Keratinocyte (primary cell): ENCODE measurements at regions not wholly inside any gene's neighbourhood (a gene's known extent, or its start where the extent isn't known, plus 50 kb on each side); places are given as distances from the start of the nearest gene placed in this dataset.

Experiments used
- DNase-seq: peaks from one replicate; pipeline ENCODE4 v3.0.0-alpha.2; 2011; ENCODE audit warnings: low read depth, missing footprints, low spot score
- FAIRE-seq: peaks from 2 replicates; lab custom pipeline; 2011; peaks lifted over from hg19 to GRCh38; lab: Jason Lieb, UNC
- H2AFZ ChIP-seq: 2 replicates; pipeline ENCODE4 v1.6.0; 2012; ENCODE audit warnings: low read length, control low read depth, inconsistent platforms; ENCODE audit not compliant: control insufficient read depth
- H3K27ac ChIP-seq: 2 replicates; pipeline ENCODE4 v1.5.1; 2011; ENCODE audit warnings: low read length; ENCODE audit not compliant: control insufficient read depth, insufficient read depth
- H3K27me3 ChIP-seq: 3 replicates; pipeline ENCODE4 v1.6.0; 2011; ENCODE audit warnings: low read length; ENCODE audit not compliant: control insufficient read depth, insufficient read depth; ENCODE audit errors: extremely low read depth
- H3K36me3 ChIP-seq, 2 experiments: 2 replicates in 1 of 2; 3 replicates in 1 of 2; pipeline ENCODE4 v1.5.1; 2011; ENCODE audit warnings: low read length in 2 of 2, mild to moderate bottlenecking in 1 of 2; ENCODE audit not compliant: control insufficient read depth in 2 of 2, insufficient read depth in 2 of 2; ENCODE audit errors: extremely low read depth in 1 of 2
- H3K4me1 ChIP-seq: 3 replicates; pipeline ENCODE4 v1.5.1; 2011; ENCODE audit warnings: low read length; ENCODE audit not compliant: control insufficient read depth, insufficient read depth; ENCODE audit errors: extremely low read depth
- H3K4me2 ChIP-seq: 3 replicates; pipeline ENCODE4 v1.6.0; 2011; ENCODE audit warnings: low read depth, low read length; ENCODE audit not compliant: control insufficient read depth, insufficient read depth; ENCODE audit errors: extremely low read depth
- H3K4me3 ChIP-seq, 3 experiments: fragments of 200-600 bp in 1 of 3; sonication (generic) in 1 of 3; 2 replicates in 2 of 3; 3 replicates in 1 of 3; pipeline ENCODE4 v1.5.1; 2011 to 2016; ENCODE audit warnings: low read length in 3 of 3, mild to moderate bottlenecking in 3 of 3, control low read depth in 2 of 3, inconsistent platforms in 1 of 3, low read depth in 1 of 3, mixed read lengths in 1 of 3, mixed run types in 1 of 3, moderate library complexity in 1 of 3; ENCODE audit not compliant: control insufficient read depth in 2 of 3, insufficient read depth in 2 of 3; ENCODE audit errors: extremely low read depth in 1 of 3
- H3K79me2 ChIP-seq: 2 replicates; pipeline ENCODE4 v1.6.0; 2012; ENCODE audit warnings: low read length; ENCODE audit not compliant: control insufficient read depth, insufficient read depth
- H3K9ac ChIP-seq: 3 replicates; pipeline ENCODE4 v1.6.0; 2011; ENCODE audit warnings: low read length; ENCODE audit not compliant: control insufficient read depth, insufficient read depth; ENCODE audit errors: extremely low read depth
- H3K9me1 ChIP-seq: 3 replicates; pipeline ENCODE4 v1.6.0; 2011; ENCODE audit warnings: low read length; ENCODE audit not compliant: control insufficient read depth, insufficient read depth; ENCODE audit errors: extremely low read depth
- H3K9me3 ChIP-seq: 2 replicates; pipeline ENCODE4 v1.5.1; 2012; ENCODE audit warnings: low read depth, low read length; ENCODE audit not compliant: control insufficient read depth
- H4K20me1 ChIP-seq: 3 replicates; pipeline ENCODE4 v1.6.0; 2011; ENCODE audit warnings: low read length; ENCODE audit not compliant: control insufficient read depth, insufficient read depth; ENCODE audit errors: extremely low read depth
- CTCF ChIP-seq, 3 experiments: IDR thresholded peaks in 1 of 3; conservative IDR thresholded peaks in 1 of 3; optimal IDR thresholded peaks in 1 of 3; 2 replicates in 2 of 3; 3 replicates in 1 of 3; pipeline versions ENCODE3 to v1.5.1; 2011; ENCODE audit warnings: low read length in 3 of 3, mild to moderate bottlenecking in 3 of 3, moderate library complexity in 2 of 3, control low read depth in 1 of 3, inconsistent platforms in 1 of 3; ENCODE audit not compliant: insufficient read depth in 2 of 3; ENCODE audit errors: extremely low read depth in 1 of 3
- EZH2 ChIP-seq: IDR thresholded peaks from one replicate; pipeline ENCODE4 v1.6.1; 2012; ENCODE audit warnings: inconsistent platforms, mild to moderate bottlenecking, low read length, moderate library complexity
- dilution Hi-C: fragments of 300-500 bp; cut with MboI; formaldehyde crosslinking; loops from one replicate; pipeline ENCODE4 v1.7.0; 2020; ENCODE audit warnings: low sequenced_read_pairs; ENCODE audit not compliant: extremely low pct_ligation_motif_present

DNA sequence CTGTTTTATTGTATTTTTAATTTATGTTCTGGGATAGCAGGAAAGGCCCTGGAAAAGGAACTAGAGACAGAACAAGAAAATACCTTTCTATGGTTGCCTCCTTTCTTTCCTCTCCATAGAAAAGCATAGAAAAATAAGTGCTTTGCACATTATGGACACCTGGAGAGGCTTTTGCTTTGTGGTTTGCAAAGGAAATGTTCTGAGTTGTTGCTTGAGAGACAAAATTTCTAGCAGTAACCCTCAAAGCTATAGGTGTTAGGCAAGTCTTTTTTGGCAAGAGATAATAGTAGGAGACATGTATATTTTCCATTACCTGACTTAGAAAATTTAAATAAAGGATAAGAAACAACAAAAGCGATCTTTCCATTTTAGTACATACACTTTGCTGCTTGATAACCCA, 378.6 kb upstream of the PRKCQ start:
- H3K36me3 ChIP-seq: no peaks in the 10 kb centered on the region
- H3K9me3 ChIP-seq: no peaks in the 10 kb centered on the region
- no peaks in the 10 kb centered on the region for H3K4me1 ChIP-seq
- H3K27ac ChIP-seq: no peak overlapping the region
- H3K4me3 ChIP-seq: no peak overlapping the region
- H4K20me1 ChIP-seq: no peaks in the 10 kb centered on the region
- no peak overlapping the region for H3K9ac ChIP-seq
- no peak overlapping the region for H3K4me2 ChIP-seq
- no peaks in the 10 kb centered on the region for H3K9me1 ChIP-seq
- no peak for FAIRE-seq
- DNase-seq: no peak
- no peak for TF ChIP-seq EZH2
- no peak for TF ChIP-seq CTCF (optimal IDR thresholded peaks at IDR 0.05 in 1 of 3, IDR thresholded peaks at IDR 0.05 in 1 of 3, conservative IDR thresholded peaks at IDR 0.05 in 1 of 3; ENCODE audit: extremely low read depth in 1 of 3, insufficient read depth in 2 of 3, low read length in 3 of 3)
- dilution Hi-C loops: no loop called here
- no peaks in the 10 kb centered on the region for H3K27me3 ChIP-seq
- no peaks in the 10 kb centered on the region for H3K79me2 ChIP-seq
- H2AFZ ChIP-seq: no peak overlapping the region

DNA sequence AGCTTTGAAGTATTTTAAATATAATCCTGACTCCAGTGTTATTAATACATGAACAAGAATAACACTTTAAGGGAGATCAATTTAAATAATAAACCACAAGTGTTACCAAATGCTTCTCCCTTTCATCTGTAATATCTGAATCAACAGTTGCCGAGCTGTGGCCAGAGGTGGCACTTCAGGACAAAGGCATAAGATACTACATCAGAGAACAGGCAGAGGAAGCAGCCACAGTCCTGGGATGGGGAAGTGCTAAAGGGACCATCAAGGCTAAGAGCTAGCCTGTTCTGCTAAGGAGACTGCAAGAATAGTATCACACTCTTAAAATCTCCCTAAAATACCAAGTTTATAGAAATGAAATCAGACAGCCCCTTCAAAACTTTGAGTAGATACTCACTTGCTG, 378.2 kb upstream of the PRKCQ start:
- H3K4me1 ChIP-seq: no peaks in the 10 kb centered on the region
- H3K4me3 ChIP-seq: no peak overlapping the region
- no peak overlapping the region for H3K27ac ChIP-seq
- DNase-seq (no peak), FAIRE-seq (no peak)
- no peaks in the 10 kb centered on the region for H3K9me1 ChIP-seq
- no peak overlapping the region for H3K9ac ChIP-seq
- no peaks in the 10 kb centered on the region for H3K79me2 ChIP-seq
- dilution Hi-C loops: no loop called here
- H3K9me3 ChIP-seq: no peaks in the 10 kb centered on the region
- no peak overlapping the region for H3K4me2 ChIP-seq
- H4K20me1 ChIP-seq: no peaks in the 10 kb centered on the region
- H3K27me3 ChIP-seq: no peaks in the 10 kb centered on the region
- no peaks in the 10 kb centered on the region for H3K36me3 ChIP-seq
- no peak for TF ChIP-seq CTCF (optimal IDR thresholded peaks at IDR 0.05 in 1 of 3, IDR thresholded peaks at IDR 0.05 in 1 of 3, conservative IDR thresholded peaks at IDR 0.05 in 1 of 3; ENCODE audit: extremely low read depth in 1 of 3, insufficient read depth in 2 of 3, low read length in 3 of 3)
- TF ChIP-seq EZH2: no peak
- H2AFZ ChIP-seq: no peak overlapping the region
